Activated T-cell treated with anti-CD3 and anti-CD28 coated beads, Interleukin-2, amount 50 U/mL, for 4 hours (primary cell): ENCODE measurements at regions not wholly inside any gene's neighbourhood (a gene's known extent, or its start where the extent isn't known, plus 50 kb on each side); places are given as distances from the start of the nearest gene placed in this dataset.

ENCODE experiments used
- ATAC-seq, 2 donors: fragments of 200-7000 bp; cut with Tn5 transposase; one replicate each; pipeline ENCODE4 v1.10.0; 2021
- DNase-seq: peaks from one replicate; pipeline ENCODE4 v3.0.0-alpha.2; 2020
- H3K27me3 Mint-ChIP-seq: one replicate; pipeline ENCODE4 v1.8.0; 2021; ENCODE audit warnings: low read depth, mixed read lengths
- H3K36me3 Mint-ChIP-seq: one replicate; pipeline ENCODE4 v1.8.0; 2022; ENCODE audit warnings: mixed read lengths; ENCODE audit not compliant: insufficient read depth
- H3K4me1 Mint-ChIP-seq: one replicate; pipeline ENCODE4 v1.8.0; 2021; ENCODE audit warnings: low read depth, mixed read lengths
- H3K4me3 Mint-ChIP-seq: one replicate; pipeline ENCODE4 v1.8.0; 2021; ENCODE audit warnings: mild to moderate bottlenecking, moderate library complexity, mixed read lengths
- H3K9me3 Mint-ChIP-seq: one replicate; pipeline ENCODE4 v1.8.0; 2021; ENCODE audit warnings: mixed read lengths

- Mint-ChIP-seq H3K4me3 (no peak overlapping the region), H3K36me3 (no peaks in the 10 kb centered on the region), H3K27me3 (no peaks in the 10 kb centered on the region), H3K9me3 (peaks cover 8% of the 10 kb centered on the region), H3K4me1 (no peaks in the 10 kb centered on the region)
- ATAC-seq: no peak
- DNase-seq: no peak
These were observed 395.1 kb downstream of the CETN3 start for GRCh38 chr5:90014420-90014819.

GRCh38 chr5:90000351-90000750 lies 409.2 kb downstream of the CETN3 start:
- Mint-ChIP-seq H3K4me3 (no peak overlapping the region), H3K27me3 (no peaks in the 10 kb centered on the region), H3K36me3 (no peaks in the 10 kb centered on the region), H3K4me1 (no peaks in the 10 kb centered on the region), H3K9me3 (no peaks in the 10 kb centered on the region)
- ATAC-seq (no peak), DNase-seq (no peak)

GRCh38 chr5:89998519-89999305 lies 410.8 kb downstream of the CETN3 start:
- ATAC-seq: no peak
- Mint-ChIP-seq H3K36me3 (no peaks in the 10 kb centered on the region), H3K27me3 (no peaks in the 10 kb centered on the region), H3K9me3 (no peaks in the 10 kb centered on the region), H3K4me3 (no peak overlapping the region), H3K4me1 (no peaks in the 10 kb centered on the region)
- DNase-seq: no peak

- no peak overlapping the region for H3K4me3 Mint-ChIP-seq
These were observed 412.7 kb downstream of the CETN3 start for GRCh38 chr5:89996890-89997289.

GRCh38 chr5:89996335-89996734 lies 413.2 kb downstream of the CETN3 start:
- H3K36me3 Mint-ChIP-seq: no peaks in the 10 kb centered on the region
- no peak overlapping the region for H3K4me3 Mint-ChIP-seq
- no peak for ATAC-seq
- no peaks in the 10 kb centered on the region for H3K4me1 Mint-ChIP-seq
- H3K9me3 Mint-ChIP-seq: no peaks in the 10 kb centered on the region
- H3K27me3 Mint-ChIP-seq: no peaks in the 10 kb centered on the region
- no peak for DNase-seq

More at GRCh38 chr5:89996890-89997289, 412.7 kb downstream of the CETN3 start:
- no peaks in the 10 kb centered on the region for H3K9me3 Mint-ChIP-seq
- H3K36me3 Mint-ChIP-seq: no peaks in the 10 kb centered on the region
- no peaks in the 10 kb centered on the region for H3K4me1 Mint-ChIP-seq
- ATAC-seq: no peak
- no peak for DNase-seq
- H3K27me3 Mint-ChIP-seq: no peaks in the 10 kb centered on the region

GRCh38 chr5:89994266-89994665 lies 415.3 kb downstream of the CETN3 start:
- Mint-ChIP-seq H3K36me3 (no peaks in the 10 kb centered on the region), H3K4me1 (no peaks in the 10 kb centered on the region), H3K27me3 (no peaks in the 10 kb centered on the region), H3K4me3 (no peak overlapping the region), H3K9me3 (peaks cover 4% of the 10 kb centered on the region)
- DNase-seq (no peak), ATAC-seq (no peak)

GRCh38 chr5:89992201-89992600 lies 417.4 kb downstream of the CETN3 start:
- no peak for ATAC-seq
- Mint-ChIP-seq H3K9me3 (peaks cover 4% of the 10 kb centered on the region), H3K4me3 (no peak overlapping the region), H3K4me1 (no peaks in the 10 kb centered on the region), H3K36me3 (no peaks in the 10 kb centered on the region), H3K27me3 (no peaks in the 10 kb centered on the region)
- no peak for DNase-seq

- no peaks in the 10 kb centered on the region for H3K27me3 Mint-ChIP-seq
These were observed 418.0 kb downstream of the CETN3 start for GRCh38 chr5:89991592-89991991.

GRCh38 chr5:89989776-89990175 lies 419.8 kb downstream of the CETN3 start:
- Mint-ChIP-seq H3K36me3 (no peaks in the 10 kb centered on the region), H3K4me3 (no peak overlapping the region), H3K4me1 (no peaks in the 10 kb centered on the region), H3K9me3 (peaks cover 4% of the 10 kb centered on the region), H3K27me3 (no peaks in the 10 kb centered on the region)
- DNase-seq (no peak), ATAC-seq (no peak)

More at GRCh38 chr5:89991592-89991991, 418.0 kb downstream of the CETN3 start:
- H3K36me3 Mint-ChIP-seq: no peaks in the 10 kb centered on the region
- H3K4me1 Mint-ChIP-seq: no peaks in the 10 kb centered on the region
- DNase-seq (no peak), ATAC-seq (no peak)
- peaks cover 4% of the 10 kb centered on the region for H3K9me3 Mint-ChIP-seq
- no peak overlapping the region for H3K4me3 Mint-ChIP-seq

- no peak for ATAC-seq
- H3K36me3 Mint-ChIP-seq: no peaks in the 10 kb centered on the region
- H3K4me1 Mint-ChIP-seq: no peaks in the 10 kb centered on the region
- H3K27me3 Mint-ChIP-seq: no peaks in the 10 kb centered on the region
- no peak overlapping the region for H3K4me3 Mint-ChIP-seq
- no peak for DNase-seq
- peaks cover 4% of the 10 kb centered on the region for H3K9me3 Mint-ChIP-seq
These were observed 420.4 kb downstream of the CETN3 start for GRCh38 chr5:89988998-89989655.

GRCh38 chr5:89988129-89988810 lies 421.3 kb downstream of the CETN3 start:
- DNase-seq (no peak), ATAC-seq (no peak)
- Mint-ChIP-seq H3K4me3 (no peak overlapping the region), H3K4me1 (no peaks in the 10 kb centered on the region), H3K9me3 (peaks cover 4% of the 10 kb centered on the region), H3K27me3 (no peaks in the 10 kb centered on the region), H3K36me3 (no peaks in the 10 kb centered on the region)

- H3K4me1 Mint-ChIP-seq: no peaks in the 10 kb centered on the region
- H3K27me3 Mint-ChIP-seq: no peaks in the 10 kb centered on the region
- H3K4me3 Mint-ChIP-seq: no peak overlapping the region
- DNase-seq (no peak), ATAC-seq (no peak)
- H3K9me3 Mint-ChIP-seq: no peaks in the 10 kb centered on the region
- H3K36me3 Mint-ChIP-seq: no peaks in the 10 kb centered on the region
These were observed 426.3 kb downstream of the CETN3 start for GRCh38 chr5:89983216-89983615.

- no peak for ATAC-seq
- Mint-ChIP-seq H3K9me3 (no peaks in the 10 kb centered on the region), H3K4me1 (no peaks in the 10 kb centered on the region), H3K36me3 (no peaks in the 10 kb centered on the region), H3K4me3 (no peak overlapping the region), H3K27me3 (no peaks in the 10 kb centered on the region)
- no peak for DNase-seq
These were observed 427.4 kb downstream of the CETN3 start for GRCh38 chr5:89981878-89982773.

GRCh38 chr5:89981021-89981420 lies 428.5 kb downstream of the CETN3 start:
- no peak for ATAC-seq
- H3K36me3 Mint-ChIP-seq: no peaks in the 10 kb centered on the region
- no peaks in the 10 kb centered on the region for H3K4me1 Mint-ChIP-seq
- no peaks in the 10 kb centered on the region for H3K9me3 Mint-ChIP-seq
- DNase-seq: no peak
- no peak overlapping the region for H3K4me3 Mint-ChIP-seq
- no peaks in the 10 kb centered on the region for H3K27me3 Mint-ChIP-seq
